Activated T-helper 1 cell treated with anti-CD3 and anti-CD28 coated beads, Interleukin-2, amount 50 U/mL, for 16 hours (primary cell): ENCODE measurements at regions not wholly inside any gene's neighbourhood (a gene's known extent, or its start where the extent isn't known, plus 50 kb on each side); places are given as distances from the start of the nearest gene placed in this dataset.

Experiments used
- DNase-seq, 2 donors: peaks; one replicate each; pipeline ENCODE4 v3.0.0-alpha.2; 2020; ENCODE audit warnings: low read depth in 1 of 2, low spot score in 1 of 2

- DNase-seq, result no peak
Measured at GRCh38 chr13:22082437-22083100, 411.7 kb downstream of the FGF9 start.

- no peak for DNase-seq
Measured at GRCh38 chr13:22085001-22085400, 414.1 kb downstream of the FGF9 start.

GRCh38 chr13:22086597-22087330 lies 415.9 kb downstream of the FGF9 start:
- DNase-seq, result no peak

GRCh38 chr13:22090106-22090505 lies 419.2 kb downstream of the FGF9 start:
- DNase-seq, result no peak

- no peak for DNase-seq
Measured at GRCh38 chr13:22091222-22091970, 420.5 kb downstream of the FGF9 start.

GRCh38 chr13:22091971-22092300 lies 421.1 kb downstream of the FGF9 start:
- no peak for DNase-seq

GRCh38 chr13:22092791-22093560 lies 422.1 kb downstream of the FGF9 start:
- DNase-seq, result no peak

- no peak for DNase-seq
Measured at GRCh38 chr13:22095794-22096193, 424.9 kb downstream of the FGF9 start.

GRCh38 chr13:22099585-22099984 lies 428.7 kb downstream of the FGF9 start:
- DNase-seq, result no peak

GRCh38 chr13:22102271-22102670 lies 431.4 kb downstream of the FGF9 start:
- no peak for DNase-seq

GRCh38 chr13:22103046-22104027 lies 432.5 kb downstream of the FGF9 start:
- no peak for DNase-seq

GRCh38 chr13:22106058-22106457 lies 435.2 kb downstream of the FGF9 start:
- DNase-seq, result no peak

GRCh38 chr13:22107549-22107948 lies 436.7 kb downstream of the FGF9 start:
- DNase-seq, result no peak

GRCh38 chr13:22108283-22108942 lies 437.5 kb downstream of the FGF9 start:
- no peak for DNase-seq

- no peak for DNase-seq
Measured at GRCh38 chr13:22108979-22109378, 438.1 kb downstream of the FGF9 start.

- no peak for DNase-seq
Measured at GRCh38 chr13:22110368-22110767, 439.5 kb downstream of the FGF9 start.

GRCh38 chr13:22111152-22111783 lies 440.4 kb downstream of the FGF9 start:
- no peak for DNase-seq

- no peak for DNase-seq
Measured at GRCh38 chr13:22111961-22112360, 441.1 kb downstream of the FGF9 start.
